ENCODE measurements at regions not wholly inside any gene's neighbourhood (a gene's known extent, or its start where the extent isn't known, plus 50 kb on each side); places are given as distances from the start of the nearest gene placed in this dataset.
"Not testable (repeated sequence)": the region's sequence is repeated elsewhere in the genome, so short reads cannot be mapped to it uniquely, and the experiment has no call there.

DNA sequence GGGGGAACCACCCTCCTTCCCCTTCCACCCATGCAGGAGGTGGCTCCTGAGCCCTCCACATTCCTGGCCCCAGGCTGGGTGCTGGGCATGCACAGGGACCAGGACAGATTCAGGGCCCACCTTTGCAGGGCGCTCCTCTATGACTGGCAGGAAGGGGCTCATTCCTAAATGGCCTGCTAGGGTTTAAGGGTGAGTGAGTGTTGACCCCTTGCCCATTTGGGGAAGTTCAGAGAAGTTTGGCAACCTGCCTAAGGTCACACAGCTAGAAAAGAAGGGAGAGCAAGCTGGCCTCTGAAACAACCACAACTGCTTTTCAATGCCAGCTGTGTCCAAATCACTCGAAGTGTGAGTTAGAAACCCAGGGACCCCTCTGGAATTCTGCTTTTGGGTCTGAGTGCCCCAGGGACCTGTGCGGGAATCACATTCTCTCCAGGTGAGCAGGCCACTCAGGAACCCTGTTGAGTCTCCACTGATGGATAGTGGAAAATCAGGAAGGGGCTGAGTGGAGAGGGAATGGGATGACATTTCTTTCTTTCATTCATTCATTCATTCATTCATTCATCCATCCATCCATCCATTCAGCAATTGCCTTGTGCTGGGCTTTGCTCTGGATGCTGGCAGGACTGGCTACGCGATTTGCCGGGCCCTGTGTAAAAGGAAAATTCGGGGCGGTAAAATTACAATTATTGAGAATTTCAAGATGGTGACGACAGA is 191.9 kb downstream of the C9orf50 start:
- no peak for DNase-seq

DNA sequence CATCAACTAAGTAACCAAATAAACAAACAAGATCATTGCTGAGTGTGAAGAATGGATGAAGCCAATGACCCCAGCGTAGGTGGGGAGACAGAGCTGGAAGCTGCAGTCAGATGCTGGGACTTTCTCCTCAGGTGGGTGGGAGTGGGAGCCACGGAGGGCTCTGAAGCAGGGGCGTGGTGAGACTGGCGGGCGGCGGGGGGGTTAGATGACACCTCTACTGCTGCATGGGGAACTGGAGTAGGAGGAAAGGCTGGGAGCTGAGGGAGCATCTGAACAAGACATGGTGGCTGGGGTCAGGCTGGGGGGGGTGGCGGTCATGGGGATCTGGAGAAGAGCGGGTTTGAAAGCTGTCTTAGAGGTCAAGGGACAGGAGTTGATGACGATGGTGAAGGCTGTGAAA is 193.8 kb downstream of the C9orf50 start:
- no peak for DNase-seq

DNA sequence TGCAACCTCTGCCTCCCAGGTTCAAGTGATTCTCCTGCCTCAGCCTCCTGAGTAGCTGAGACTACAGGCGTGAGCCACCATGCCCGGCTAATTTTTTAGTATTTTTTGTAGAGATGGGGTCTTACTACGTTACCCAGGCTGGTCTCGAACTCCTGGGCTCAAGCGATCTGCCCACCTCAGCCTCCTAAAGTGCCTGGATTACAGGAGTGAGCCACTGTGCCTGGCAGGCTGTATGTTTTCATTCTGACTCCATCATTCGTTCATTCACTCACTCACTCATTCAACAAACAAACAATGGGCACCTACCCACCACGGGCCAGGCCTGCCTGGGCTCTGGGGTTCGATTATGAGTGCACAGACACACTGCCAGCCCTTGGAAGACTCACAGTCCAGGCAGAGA is 197.1 kb downstream of the C9orf50 start:
- DNase-seq = not testable (repeated sequence)

DNA sequence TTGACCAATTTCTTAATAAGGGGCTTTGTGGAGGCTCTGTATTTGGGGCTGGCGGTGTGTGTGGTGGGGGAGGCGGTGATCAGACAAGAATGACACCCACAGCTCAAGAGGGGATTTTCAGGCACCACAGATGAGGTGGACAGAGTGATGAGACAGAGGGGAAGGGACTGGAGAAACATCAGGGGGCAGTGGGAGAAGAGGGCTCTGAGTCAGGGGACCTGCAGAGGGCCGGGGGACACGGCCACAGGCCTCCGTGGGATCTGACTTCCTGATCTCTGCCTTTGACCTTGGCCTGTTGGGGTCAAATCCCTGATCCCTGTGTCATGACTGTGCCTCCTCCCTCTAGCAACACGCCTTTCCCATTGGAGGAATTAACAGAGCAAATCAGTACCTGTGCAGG is 197.7 kb downstream of the C9orf50 start:
- DNase-seq = no peak

DNA sequence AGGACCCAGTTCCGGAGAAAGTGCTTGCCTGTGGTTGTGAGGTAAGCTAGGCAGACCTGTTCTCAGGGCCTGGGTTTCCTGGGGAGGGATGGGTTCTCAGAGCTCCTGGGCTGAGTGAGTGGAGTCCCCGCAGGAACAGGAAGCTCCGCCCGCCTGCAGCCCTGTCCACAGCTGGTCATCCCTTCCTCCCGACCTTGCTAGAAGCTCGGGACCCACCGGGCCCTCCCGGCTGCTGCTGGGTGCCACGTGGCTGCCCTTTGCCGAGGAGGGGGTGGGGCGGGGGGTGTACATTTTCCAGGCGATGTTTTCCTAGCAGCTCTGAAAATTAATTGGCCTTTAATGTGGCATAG is 198.1 kb downstream of the C9orf50 start:
- DNase-seq = no peak

DNA sequence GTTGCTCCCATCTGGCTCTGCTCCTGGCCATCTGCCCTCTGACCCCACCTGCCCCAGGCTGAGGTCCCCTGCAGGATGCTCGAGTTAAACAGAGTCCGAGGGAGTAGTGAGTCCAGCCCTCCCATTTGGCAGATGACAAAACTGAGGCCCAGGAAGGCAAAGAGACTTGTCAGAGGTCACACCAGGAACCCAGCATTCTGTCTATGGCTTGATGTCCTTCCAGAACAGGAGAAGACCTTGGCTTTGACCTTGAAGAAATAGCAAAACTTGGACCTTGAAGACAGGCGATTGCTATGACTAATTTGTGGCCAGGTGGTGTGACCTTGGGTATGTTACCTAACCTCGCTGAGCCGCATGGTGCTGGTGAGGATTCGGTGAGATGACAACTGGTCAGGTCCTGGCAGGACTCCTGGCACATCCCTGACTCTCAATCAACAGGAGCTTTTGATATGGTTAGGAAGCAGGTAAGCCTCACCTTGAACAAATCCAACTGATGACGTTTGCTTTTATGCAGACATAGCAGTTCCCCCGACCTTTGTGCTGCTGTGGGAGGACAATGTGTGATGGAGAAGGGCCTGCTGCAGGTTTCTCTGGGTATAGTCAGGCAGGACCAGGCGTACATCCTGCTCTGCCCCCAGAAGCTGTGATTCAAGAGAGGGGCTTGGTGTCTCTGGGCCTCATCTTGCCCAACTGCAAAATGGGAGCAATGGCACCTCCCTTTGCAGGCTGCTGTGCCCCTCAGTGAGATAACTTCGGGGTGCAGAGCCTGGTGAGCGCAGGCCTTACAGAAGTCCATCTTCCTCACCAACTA is 198.7 kb downstream of the C9orf50 start:
- DNase-seq = no peak

DNA sequence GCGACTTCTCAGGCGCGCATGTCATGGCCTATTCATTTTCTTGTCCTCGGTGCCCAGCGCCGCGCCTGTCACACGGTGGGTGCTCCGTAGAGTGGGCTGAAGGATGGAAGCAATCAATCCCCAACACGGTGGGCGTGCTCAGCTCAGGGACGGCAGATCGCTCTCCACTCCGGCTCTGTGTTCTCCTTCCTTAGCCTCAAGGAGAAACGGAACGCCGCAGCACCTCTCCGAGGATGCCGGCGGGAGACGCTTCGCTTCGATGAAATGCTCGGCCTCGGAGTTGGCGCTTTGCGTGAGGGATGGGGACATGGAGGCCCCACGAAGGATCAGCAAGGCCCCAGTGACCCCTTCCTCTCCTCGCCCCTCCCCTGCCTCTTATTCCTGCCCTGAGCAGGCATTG is 199.5 kb downstream of the C9orf50 start:
- DNase-seq = no peak

DNA sequence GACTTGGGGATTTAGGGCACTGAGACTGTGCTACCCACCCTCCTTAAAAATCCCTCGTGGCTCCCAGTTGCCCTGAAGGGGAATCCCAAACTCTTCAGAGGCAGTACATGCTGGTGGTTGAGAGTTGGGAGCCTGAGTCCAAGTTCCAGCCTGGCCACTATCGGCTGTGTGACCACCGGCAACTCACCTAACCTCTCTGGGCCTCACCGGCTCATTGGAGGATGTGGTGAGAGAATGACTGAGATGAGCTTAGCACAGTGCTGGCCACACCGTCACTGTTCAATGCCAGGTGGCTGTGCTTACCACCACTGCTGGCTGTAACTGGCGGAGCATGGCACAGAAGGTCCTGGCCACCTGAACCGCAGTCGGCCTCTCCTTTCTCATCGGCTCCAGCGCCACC is 200.2 kb downstream of the C9orf50 start:
- no peak for DNase-seq

DNA sequence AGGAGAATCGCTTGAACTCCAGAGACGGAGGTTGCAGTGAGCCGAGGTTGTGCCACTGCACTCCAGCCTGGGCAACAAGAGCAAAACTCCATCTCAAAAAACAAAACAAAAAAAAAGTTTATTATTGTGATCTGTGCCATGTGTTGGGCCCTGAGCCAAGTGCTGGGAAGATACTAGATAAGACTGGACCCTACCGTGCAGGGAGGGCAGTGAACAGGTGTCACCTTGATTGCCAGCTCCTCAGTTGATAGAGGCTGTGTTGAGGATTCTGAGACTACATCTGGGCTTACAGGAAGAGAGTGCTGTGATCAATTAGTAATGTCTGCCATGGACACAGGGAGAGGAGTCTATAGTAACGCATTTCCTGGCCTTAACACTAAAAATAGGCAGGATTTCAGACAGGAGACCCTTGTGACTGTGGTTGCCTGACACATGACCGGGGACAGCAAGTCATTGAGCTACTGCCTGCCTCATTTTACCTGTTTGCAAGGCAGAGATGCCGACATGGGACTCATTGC is 201.5 kb downstream of the C9orf50 start:
- DNase-seq = no peak

DNA sequence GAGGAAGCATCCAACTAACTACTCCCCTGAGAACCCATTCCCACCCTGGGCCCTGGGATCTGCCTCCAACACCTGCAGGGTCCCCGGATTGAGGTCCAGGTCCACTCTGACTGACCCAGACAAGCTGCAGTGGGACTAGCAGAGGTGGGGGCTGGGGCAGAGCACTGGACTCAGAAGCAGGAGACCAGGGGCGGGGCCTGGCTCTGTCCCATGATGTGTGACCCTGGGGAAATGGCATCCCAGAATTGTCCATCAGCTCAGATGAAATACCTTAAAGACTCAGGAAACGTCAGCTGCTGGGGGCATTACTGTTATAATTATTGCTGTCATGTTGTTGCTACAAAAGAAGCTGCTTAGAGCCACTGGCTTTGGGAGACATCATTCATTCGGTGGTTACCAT is 202.4 kb downstream of the C9orf50 start:
- DNase-seq = no peak

DNA sequence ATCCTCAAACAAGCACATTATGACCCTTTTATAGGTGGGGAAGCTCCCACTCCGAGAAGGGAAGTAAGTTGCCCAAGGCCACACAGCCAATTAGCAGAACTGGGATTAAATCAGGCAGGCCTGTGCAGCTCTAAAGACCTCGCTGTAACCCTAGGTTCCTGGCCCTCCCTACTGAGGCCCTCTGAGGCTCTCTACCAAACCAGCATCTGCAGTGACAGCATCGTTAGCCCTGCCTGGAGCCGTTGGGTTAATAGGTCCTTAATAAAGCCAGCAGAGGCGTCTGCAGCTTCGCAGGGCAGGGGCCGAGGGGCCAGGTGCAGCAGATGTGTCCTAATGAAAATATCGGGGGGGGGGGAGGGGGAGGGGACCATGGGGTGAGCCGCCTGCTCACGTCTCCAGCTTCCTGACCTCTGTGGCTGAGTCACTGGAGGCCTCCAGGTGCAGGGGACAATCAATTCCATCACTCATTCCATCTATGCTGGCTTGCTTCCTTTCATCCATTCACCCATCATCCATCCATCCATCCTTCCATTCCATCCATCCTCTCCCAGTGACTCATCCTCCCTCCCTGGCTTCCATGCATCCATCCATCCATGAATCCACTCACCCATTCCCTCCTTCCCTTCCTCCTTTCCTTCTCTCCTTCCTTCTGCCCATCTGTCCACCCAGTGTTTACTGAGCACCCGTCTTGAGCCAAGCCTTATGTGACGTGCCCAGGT is 203.9 kb downstream of the C9orf50 start:
- DNase-seq = no peak

DNA sequence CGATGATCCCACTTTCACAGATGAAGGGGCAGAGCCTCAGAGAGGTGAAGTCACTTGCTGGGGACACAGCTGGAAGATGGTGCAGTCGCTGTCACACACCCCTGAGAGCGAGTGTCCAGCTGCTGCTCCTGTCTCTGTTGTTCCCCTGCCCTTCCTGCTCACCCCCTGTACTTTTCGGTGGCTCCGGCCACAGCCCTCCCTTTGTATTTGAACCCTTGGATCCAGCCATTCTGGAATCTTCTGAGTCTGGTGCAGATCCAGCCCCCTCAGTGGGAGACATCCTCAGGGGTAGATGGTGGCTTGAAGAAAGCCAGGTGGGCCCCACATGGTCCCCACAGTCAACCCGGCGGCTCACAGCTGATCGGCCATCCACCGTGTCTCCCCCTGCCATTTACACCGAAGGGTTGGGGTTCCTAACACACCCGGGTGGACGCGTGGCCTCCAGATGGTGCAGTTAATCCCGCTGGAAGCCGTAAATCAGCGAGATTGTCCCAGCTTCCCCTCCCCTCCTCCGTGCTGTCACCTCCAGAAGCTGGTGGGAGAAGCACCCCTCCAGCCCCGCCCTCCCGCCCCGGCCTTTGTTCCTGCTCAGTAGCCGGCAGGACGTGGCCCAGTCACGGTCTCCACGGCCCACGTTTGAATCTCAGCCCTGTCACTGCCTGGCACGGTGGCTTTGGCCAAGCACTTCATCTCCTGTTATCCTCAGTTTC is 204.8 kb downstream of the C9orf50 start:
- no peak for DNase-seq

DNA sequence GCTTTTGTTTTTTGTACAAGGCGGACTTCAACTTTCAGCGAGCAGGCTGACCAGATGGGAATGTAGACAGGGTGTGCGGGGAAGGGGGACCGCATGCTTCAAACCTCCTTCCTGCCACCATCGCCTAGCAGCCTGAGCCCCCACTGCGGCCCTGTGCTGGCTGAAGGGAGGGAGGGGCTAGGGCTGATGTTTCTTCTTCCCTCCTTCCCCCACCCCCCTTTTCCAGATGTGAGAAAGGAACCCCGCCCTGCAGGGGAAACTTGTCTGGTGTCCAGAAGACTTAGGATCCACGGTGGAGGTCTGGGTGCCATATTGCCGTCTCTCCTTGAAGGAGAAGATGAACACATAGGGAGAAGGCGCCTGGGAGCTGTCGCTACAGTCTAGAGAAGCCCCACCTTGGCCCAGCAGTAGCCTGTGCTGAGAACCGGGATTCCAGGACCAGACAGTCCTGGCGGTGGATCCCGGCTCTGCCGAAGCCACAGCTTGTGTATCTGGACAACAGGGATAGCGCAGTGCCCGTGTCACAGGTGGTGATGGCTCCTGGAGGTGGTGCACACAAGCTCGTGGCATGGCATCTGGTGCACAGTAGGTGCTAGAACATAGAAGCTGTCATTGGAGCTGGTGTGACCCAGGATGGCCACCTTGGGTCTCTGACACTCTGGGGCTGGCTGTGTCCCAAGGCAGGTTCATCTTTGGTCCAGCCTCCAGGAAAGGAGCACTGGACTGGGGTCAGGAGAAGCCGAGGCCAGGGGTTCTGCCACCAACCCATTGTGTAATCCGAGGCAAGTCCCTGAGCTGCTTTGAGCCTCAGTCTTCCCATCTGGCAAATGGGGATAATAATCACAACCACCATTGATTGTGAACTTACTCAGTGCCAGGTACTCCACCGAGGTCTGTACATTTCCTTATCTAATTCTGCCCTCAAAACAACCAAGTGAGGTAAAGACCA is 205.6 kb downstream of the C9orf50 start:
- DNase-seq = no peak

DNA sequence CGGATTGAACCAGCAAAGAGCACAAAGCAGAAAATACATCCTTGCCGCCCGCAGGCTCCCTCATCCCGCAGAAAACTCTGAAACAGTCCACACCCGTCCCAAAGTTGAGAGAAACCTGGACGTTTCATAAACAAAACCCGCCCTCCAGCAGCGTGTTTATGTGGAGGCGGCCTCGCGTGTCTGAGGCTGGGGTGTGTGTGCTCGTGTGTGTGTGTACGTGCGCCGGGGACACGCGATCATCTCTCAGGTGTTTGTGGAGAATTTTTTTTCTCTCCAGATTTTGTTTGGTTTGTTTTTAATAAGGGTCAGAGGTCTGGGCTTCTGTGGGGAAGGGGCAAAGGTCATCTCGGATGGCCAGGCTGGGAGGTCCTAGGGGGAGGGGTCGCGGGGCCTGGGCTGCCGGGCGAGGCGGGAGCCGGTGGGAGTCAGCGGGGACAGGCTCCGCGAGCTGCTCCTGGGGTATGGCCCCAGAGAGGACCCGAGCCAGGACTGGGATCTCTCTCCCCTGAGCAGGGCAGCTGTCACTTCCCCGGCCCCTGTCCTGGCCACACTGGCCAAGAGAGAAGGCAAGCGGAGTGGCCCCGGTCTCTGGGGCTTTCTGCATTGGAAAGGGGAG is 206.4 kb downstream of the C9orf50 start:
- DNase-seq = no peak

DNA sequence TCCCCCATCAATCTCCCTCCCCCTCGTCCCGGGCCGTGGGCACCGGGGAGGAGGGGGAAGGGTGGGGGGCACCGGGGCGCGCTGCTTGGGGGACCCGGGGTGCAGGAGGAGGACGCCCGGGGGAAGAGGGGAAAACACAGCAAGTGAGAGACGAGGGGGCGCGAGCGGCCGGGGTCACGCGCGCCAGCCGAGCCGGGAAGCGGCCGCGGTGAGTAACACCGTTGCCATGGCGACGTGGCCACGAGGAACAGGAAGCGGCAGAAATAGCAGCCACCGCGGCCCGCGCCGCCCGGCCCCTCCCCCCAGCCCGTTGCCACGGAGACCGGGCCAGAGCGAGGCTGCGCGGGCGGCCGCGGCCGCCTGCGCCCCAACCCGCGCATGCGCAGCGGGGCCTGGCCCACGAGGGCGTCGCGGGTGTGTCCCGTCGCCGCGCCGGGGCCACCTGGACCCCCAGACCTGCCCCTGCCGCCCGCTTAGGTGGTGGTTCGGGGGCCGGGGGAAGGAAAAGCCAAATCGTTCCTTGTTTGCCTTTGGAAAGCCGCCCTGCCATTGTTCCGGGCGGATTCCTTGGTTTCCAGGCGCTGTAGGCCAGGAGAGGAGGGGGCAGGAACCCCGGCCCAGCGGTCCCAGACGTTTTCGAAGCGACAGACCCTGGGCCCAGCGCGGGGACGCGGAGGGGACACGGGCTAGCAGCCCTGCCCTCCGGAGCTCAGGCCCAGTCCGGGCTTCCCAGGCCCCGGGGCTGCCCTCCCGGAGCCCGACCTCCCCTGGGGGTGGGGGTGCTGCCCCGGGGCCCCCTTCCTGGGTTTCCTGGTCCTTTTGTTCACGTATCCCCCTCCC is 207.1 kb downstream of the C9orf50 start:
- peak; percentile 99 for DNase-seq

DNA sequence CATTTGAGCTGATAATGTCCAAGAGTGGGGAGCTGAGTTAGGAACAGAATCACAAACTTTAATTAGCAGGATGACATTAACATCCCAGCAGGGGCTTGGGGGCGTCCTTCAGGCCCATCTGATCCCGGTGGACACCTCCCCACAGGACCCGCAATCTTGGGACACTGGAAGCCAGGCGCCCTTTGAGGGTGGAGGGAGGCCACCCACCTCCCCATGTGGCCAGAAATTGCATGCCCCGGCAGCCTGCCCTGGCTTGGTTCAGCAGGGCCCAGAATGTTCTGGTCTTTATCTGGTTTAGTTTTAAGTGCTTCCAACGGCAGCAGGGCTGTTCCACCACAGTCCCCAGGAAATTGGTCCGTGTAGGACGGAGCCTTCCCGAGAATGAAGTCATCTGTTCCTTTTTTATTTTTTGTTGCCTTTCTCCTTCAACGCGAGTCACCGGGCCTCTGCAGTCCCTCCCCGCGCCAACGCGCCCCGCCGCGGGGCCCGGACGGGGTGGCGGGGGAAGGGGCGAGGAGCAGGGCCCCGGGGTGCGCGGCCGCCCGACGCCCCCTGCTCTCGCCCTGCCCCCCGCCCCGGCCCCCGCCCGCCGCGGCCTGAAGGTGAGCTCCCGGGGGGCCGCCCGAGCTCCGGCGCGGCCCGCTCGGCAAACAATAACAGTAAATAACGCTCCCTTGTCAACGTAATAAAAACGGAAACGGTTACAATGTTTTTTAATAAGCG is 207.9 kb downstream of the C9orf50 start:
- peak; percentile 81 for DNase-seq

DNA sequence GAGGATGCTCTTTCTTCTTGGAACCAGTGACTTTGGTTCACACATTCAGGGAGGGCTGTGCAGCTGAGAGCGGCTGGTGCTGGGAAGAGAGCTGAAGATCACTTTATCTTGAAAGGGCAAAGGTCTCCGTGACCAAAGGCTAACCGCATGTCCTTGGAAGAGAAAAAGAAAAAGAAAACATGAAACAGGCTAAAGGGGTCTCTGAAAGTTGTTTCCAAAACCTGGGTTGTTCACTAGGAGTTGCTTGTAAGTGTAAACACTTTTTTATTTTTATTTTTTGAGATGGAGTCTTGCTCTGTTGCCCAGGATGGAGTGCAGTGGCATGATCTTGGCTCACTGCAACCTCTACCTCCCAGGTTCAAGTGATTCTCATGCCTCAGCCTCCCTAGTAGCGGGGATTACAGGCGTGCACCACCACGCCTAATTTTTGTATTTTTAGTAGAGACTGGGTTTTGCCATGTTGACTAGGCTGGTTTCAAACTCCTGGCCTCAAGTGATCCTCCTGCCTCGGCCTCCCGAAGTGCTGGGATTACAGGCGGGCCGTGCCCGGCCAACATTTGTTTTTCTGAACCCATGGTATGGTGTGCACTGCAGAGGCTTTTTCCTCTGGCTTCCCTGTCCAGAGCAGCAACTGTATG is 208.6 kb downstream of the C9orf50 start:
- DNase-seq = not testable (repeated sequence)

DNA sequence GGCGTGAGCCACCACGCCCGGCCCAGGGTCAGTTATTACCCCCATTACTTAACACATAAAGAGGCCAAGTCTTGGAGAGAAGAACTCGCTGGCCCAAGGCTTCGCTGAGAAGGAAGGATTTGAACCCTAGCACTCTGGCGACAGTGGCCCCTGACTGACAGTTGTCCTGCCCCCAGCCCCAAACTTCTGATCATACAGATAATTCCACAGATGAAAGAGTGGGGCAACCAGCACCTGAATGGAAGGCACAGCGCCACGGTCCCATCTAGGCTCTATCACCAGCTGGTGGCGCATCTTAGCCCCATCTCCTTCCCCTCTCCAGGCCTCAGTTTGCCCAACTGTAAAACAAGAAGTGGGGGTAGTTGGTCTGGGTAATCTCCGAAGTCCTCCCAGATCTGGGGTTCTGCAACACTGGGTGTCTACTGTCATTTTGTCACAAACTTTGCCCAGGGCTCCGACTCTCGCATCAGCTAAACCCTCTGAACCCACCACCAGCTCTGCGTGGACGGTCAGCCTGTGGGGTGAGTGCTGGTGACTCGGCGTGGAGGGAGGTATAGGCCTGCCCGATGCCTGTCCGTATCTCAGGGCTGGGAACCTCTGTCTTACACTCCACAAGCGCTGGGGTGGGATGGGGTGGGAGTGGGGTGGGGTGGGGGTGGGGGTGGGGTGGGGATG is 209.3 kb downstream of the C9orf50 start:
- DNase-seq = no peak

DNA sequence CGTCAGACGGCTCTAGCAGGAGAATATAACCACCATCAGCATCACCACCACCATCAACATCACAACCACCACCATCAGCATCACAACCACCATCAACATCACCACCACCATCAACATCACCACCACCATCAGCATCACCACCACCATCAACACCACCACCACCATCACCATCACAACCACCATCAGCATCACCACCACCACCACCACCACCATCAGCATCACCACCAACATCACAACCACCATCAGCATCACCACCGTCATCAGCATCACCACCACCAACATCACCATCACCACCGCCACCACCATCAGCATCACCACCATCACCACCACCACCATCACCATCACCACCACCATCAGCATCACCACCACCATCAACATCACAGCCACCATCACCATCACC is 210.7 kb downstream of the C9orf50 start:
- no peak for DNase-seq
